DOHH2 (cell line): ENCODE measurements at regions not wholly inside any gene's neighbourhood (a gene's known extent, or its start where the extent isn't known, plus 50 kb on each side); places are given as distances from the start of the nearest gene placed in this dataset.

Experiments used
- H3F3A ChIP-seq: fragments of 200-600 bp; sonication (generic), shearing (Covaris generic); 2 replicates; pipeline ENCODE4 v1.6.0; 2016; ENCODE audit warnings: antibody characterized with exemption, mild to moderate bottlenecking; ENCODE audit not compliant: control insufficient read depth, insufficient read depth
- H3K27ac ChIP-seq: fragments of 200-600 bp; sonication (generic); 2 replicates; pipeline ENCODE4 v1.5.1; 2014; ENCODE audit warnings: low read depth, mild to moderate bottlenecking, low read length, moderate library complexity
- H3K27me3 ChIP-seq: fragments of 200-600 bp; sonication (generic); 2 replicates; pipeline ENCODE4 v1.6.1; 2014; ENCODE audit warnings: mild to moderate bottlenecking, low read length, mixed read lengths; ENCODE audit not compliant: control insufficient read depth
- H3K36me3 ChIP-seq: fragments of 200-600 bp; sonication (generic); 2 replicates; pipeline ENCODE4 v1.6.1; 2014; ENCODE audit warnings: mild to moderate bottlenecking, low read length, moderate library complexity, mixed read lengths; ENCODE audit not compliant: control insufficient read depth
- H3K4me1 ChIP-seq: fragments of 200-600 bp; sonication (generic); 2 replicates; pipeline ENCODE4 v1.6.1; 2014; ENCODE audit warnings: mild to moderate bottlenecking, low read length, mixed read lengths; ENCODE audit not compliant: control insufficient read depth
- H3K4me2 ChIP-seq: fragments of 200-600 bp; sonication (generic); 2 replicates; pipeline ENCODE4 v1.6.0; 2014; ENCODE audit warnings: mild to moderate bottlenecking, low read length, moderate library complexity
- H3K4me3 ChIP-seq: fragments of 200-600 bp; sonication (generic); 2 replicates; pipeline ENCODE4 v1.5.1; 2014; ENCODE audit warnings: mild to moderate bottlenecking, low read length, mixed read lengths
- H3K79me2 ChIP-seq: fragments of 200-600 bp; sonication (generic); 2 replicates; pipeline ENCODE4 v1.6.1; 2014; ENCODE audit warnings: mild to moderate bottlenecking, low read length, mixed read lengths; ENCODE audit not compliant: control insufficient read depth
- H3K9me2 ChIP-seq: fragments of 200-600 bp; sonication (generic); replicated peaks from 2 replicates; pipeline ENCODE4 v1.6.1; 2014; ENCODE audit warnings: mild to moderate bottlenecking, low read length, mixed read lengths; ENCODE audit not compliant: control insufficient read depth
- H3K9me3 ChIP-seq: fragments of 200-600 bp; sonication (generic); 2 replicates; pipeline ENCODE4 v1.6.1; 2014; ENCODE audit warnings: antibody characterized with exemption, low read length, mixed read lengths; ENCODE audit not compliant: control insufficient read depth, insufficient read depth
- H4K20me1 ChIP-seq: fragments of 200-600 bp; sonication (generic); 2 replicates; pipeline ENCODE4 v1.6.0; 2014; ENCODE audit warnings: low read depth, mild to moderate bottlenecking, antibody characterized with exemption, low read length, moderate library complexity; ENCODE audit not compliant: control insufficient read depth, insufficient read depth
- CTCF ChIP-seq: fragments of 200-600 bp; sonication (generic); IDR thresholded peaks from one replicate; pipeline ENCODE4 v1.5.1; 2014; ENCODE audit warnings: antibody characterized with exemption, mild to moderate bottlenecking, low read depth, low read length; ENCODE audit not compliant: poor library complexity, severe bottlenecking
- EZH2phosphoT487 ChIP-seq: fragments of 200-600 bp; sonication (generic); IDR thresholded peaks from 2 replicates; pipeline ENCODE4 v1.6.1; 2017; ENCODE audit warnings: borderline replicate concordance, mild to moderate bottlenecking, antibody characterized with exemption, low read length, moderate library complexity, mixed read lengths

GRCh38 chr21:16047904-16048303, 318.1 kb downstream of the USP25 start:
- Histone ChIP-seq H3K4me2 (no peak overlapping the region), H3K9me3 (no peaks in the 10 kb centered on the region), H4K20me1 (no peaks in the 10 kb centered on the region), H3K79me2 (no peaks in the 10 kb centered on the region), H3K4me3 (no peak overlapping the region), H3K27me3 (no peaks in the 10 kb centered on the region), H3K4me1 (no peaks in the 10 kb centered on the region), H3K9me2 (no peaks in the 10 kb centered on the region), H3K27ac (no peak overlapping the region), H3K36me3 (no peaks in the 10 kb centered on the region), H3F3A (no peaks in the 10 kb centered on the region)
- TF ChIP-seq EZH2phosphoT487 (no peak), CTCF (no peak)

- no peaks in the 10 kb centered on the region for H3K9me2 ChIP-seq
These were observed 325.2 kb downstream of the USP25 start for GRCh38 chr21:16055014-16055413.

GRCh38 chr21:16058896-16059295, 329.1 kb downstream of the USP25 start:
- H3K4me2 ChIP-seq = no peak overlapping the region
- H3K9me2 ChIP-seq = no peaks in the 10 kb centered on the region
- H4K20me1 ChIP-seq = no peaks in the 10 kb centered on the region
- H3K79me2 ChIP-seq = no peaks in the 10 kb centered on the region
- H3F3A ChIP-seq = no peaks in the 10 kb centered on the region
- H3K36me3 ChIP-seq = no peaks in the 10 kb centered on the region
- no peak for TF ChIP-seq CTCF
- TF ChIP-seq EZH2phosphoT487 = no peak
- no peak overlapping the region for H3K27ac ChIP-seq
- H3K9me3 ChIP-seq = peaks cover 3% of the 10 kb centered on the region; the same call in 1 of the 2 replicates
- H3K27me3 ChIP-seq = no peaks in the 10 kb centered on the region
- H3K4me3 ChIP-seq = no peak overlapping the region
- no peaks in the 10 kb centered on the region for H3K4me1 ChIP-seq

More at GRCh38 chr21:16055014-16055413, 325.2 kb downstream of the USP25 start:
- Histone ChIP-seq H3K9me3 (no peaks in the 10 kb centered on the region; the same call in 1 of the 2 replicates), H3K4me2 (no peak overlapping the region), H4K20me1 (no peaks in the 10 kb centered on the region), H3K79me2 (no peaks in the 10 kb centered on the region), H3K4me1 (no peaks in the 10 kb centered on the region), H3K27ac (no peak overlapping the region), H3K36me3 (no peaks in the 10 kb centered on the region), H3F3A (no peaks in the 10 kb centered on the region), H3K4me3 (no peak overlapping the region), H3K27me3 (no peaks in the 10 kb centered on the region)
- TF ChIP-seq EZH2phosphoT487 = no peak
- TF ChIP-seq CTCF = no peak
